HK-2 (cell line): ENCODE measurements at regions not wholly inside any gene's neighbourhood (a gene's known extent, or its start where the extent isn't known, plus 50 kb on each side); places are given as distances from the start of the nearest gene placed in this dataset.
"Not testable (repeated sequence)": the region's sequence is repeated elsewhere in the genome, so short reads cannot be mapped to it uniquely, and the experiment has no call there.

ENCODE experiments used
- DNase-seq: peaks from one replicate; pipeline ENCODE4 v3.0.0-alpha.2; 2018; ENCODE audit not compliant: unreplicated experiment

DNA sequence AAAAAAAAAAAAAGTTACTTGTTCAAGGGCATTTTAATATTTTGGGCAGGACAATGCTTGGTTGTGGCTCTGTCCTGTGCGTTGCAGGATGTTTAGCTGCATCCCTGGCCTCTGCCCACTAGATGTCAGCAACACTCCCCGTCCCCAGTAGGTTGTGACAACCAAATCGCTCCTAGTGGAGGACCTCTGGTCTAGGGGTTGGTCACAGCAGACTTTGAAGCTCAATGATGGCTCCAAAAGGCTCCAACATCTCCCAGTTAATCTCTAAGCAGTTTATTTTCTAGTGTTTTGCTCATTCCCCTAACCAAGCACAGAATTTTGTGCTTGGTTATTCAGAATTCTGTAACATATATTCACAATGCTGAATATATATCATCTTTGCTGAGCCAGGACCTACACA lies 67.0 kb downstream of the CHRNA1 start:
- DNase-seq = peak; percentile 52

DNA sequence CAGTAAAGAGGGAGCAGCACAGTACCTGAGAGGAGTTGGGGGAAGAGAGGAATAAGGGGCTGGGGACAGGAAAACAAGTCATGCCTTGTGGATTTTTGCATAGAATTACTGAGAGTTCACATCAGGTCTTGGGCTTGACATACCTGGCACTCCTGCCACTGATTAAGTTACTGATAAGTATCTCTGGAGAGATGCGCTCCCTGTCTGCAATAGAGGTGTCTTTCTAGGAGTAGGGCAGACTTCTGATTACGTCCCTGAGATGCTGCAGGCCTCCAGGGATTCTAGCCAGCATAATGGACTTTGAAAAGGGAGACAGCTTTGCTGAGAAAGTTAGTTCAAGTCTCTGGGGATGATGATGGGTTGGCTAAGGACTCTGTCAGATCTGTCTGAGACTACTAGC lies 69.4 kb downstream of the CHRNA1 start:
- DNase-seq = no peak

GRCh38 chr2:174694196-174694878 lies 69.9 kb downstream of the CHRNA1 start:
- DNase-seq = no peak

GRCh38 chr2:174693344-174693743 lies 70.9 kb downstream of the CHRNA1 start:
- no peak for DNase-seq

GRCh38 chr2:174692256-174692919 lies 71.9 kb downstream of the CHRNA1 start:
- DNase-seq = no peak

DNA sequence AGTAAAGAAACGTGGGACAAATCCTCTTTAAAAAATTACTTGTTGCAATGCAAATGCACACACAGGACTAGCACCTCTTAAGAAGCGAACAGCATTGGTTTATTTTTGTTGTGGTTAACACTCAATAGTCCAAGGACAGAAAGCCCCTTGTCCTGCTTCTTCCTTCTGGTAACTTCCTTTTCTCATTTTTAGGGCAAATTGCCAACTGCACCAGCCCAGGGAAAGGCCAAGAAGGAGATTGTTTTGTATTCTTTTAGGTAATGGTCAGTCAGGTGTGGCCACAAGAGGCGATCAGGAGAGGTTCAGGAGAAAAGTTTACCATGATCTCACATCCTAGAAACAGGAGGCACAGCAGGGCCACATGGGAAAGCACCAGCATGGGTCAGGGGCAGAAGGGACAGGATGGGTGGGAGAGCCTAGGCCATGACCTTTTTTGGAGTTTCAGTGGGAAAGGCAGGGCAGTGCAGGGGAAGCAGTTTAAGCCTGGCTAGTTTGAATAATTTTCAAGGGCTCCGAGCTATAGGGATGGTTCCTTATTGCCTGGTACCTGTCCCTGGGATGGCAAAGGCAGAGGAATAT lies 73.0 kb downstream of the CHRNA1 start:
- DNase-seq = no peak

DNA sequence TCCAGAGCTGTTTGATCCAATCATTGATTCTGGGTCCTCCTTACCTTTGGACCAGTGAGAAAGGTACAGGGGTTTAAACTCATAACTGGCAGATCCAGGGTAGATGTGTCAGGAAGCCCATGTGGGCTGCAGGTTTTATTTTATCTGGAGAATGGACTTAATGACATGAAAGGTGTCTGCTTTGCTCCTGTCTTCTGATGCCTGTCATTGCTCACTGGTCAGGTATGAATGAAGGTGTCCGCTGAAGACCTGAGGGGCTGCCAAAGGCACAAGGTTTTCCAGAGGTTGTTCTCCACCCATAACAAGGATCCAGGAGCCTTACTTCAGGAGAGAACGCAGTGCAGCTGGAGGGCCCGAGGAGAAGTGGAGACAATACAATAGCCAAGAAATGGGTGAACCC lies 74.2 kb downstream of the CHRNA1 start:
- DNase-seq = no peak

- no peak for DNase-seq
These were observed 76.2 kb downstream of the CHRNA1 start for GRCh38 chr2:174688079-174688478.

- no peak for DNase-seq
These were observed 77.8 kb downstream of the CHRNA1 start for GRCh38 chr2:174686430-174686829.

DNA sequence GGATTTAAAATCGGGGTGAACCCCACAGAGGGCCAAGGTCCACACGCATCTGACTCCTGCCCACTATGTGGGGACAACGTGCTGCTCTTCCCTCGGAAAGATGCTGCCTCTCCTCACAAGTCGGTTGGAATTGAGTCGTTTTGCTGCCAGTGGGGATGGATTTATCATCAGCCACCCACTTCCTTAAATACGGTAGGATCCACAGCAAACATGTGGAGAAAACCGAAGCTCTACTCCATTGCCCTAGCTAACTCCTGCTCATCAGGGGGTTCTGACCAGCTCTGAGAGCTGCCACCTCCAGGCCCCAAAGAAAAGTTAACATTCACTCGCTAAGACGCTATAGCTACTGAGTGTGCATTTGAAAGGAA lies 80.9 kb downstream of the CHRNA1 start:
- DNase-seq = peak; percentile 17

DNA sequence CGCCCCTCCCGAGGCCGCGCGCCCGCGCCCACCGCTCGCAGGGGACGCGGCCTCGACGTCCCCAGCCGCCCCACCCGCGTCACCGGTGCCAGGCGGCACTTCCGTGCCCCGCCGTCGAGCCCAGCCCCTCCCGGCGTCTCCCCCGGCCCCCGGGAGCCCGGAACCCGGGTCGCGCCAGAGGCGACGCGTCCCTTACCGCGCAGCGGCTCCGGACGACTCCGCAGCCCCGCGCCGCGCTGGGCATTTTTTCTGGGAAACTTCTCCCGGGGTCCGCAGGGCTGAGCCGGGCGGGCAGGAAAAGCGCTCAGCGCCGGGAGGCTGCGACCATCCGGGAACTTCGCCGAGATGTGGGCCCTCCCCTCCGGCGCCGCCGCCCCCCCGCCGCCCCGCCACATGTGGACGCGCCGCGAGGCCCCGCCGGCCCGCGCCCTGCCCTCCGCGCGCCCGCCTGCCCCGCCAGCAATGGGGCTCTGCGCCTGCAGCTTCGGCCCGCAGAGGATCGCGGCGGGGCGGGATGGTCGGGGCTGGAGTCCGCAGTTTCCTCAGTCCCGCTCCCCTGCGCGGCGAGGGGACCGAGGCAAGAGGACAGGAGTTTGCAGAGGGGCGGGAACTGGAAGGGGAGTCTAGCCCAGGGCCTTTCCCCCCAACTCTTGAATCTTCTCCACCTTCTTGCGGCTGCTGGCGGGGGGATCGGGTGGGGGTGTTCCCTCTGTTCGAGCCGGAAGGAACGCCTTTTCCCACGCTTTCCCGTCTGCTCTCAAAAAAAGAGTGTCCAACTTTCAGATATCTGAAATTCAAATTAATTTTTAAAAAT lies 81.5 kb downstream of the CHRNA1 start:
- peak; percentile 47 for DNase-seq

GRCh38 chr2:174682007-174682577 lies 82.2 kb downstream of the CHRNA1 start:
- DNase-seq = peak; percentile 45

DNA sequence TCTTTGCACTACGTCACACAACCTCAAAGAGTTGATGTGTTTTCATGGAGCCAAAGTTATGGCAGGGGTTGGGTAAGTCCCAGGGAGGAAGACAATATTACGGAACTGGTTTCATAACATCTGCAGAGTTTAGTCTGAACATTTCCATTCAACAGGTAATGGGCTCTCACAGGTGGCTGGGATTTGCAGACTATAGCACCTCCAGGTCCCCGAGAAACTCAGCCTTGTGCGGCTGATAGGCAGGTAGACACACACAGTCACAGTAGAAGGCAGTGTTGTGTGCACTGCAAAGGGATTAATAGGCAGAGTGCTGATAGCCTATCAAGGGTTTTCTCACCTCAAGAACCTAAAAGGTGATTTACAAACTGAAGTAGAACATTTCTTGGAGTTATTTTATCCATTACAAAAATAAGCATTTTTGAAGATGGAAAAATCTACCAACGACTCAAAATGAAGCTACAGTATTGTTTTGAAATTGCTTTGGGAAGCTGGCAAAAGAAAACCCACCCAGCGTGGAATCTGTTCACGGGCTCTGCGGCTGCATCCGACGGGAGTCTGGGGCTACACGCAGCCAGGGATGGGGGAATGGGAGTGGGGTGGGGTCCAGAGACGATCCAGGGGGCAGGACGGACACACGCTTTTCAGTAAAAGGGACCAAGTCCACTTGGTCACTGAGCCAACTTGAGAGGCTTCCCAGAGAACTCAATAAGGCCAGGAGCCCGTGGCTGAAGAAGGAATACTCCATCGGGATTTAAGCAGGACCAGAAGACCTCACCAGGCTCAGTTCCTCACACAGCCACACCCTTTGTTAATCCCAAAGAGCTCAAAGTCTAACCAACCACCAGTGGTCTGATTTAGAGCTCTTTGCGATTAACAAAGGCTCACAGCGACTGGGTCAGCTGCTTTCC lies 82.9 kb downstream of the CHRNA1 start:
- DNase-seq = no peak

GRCh38 chr2:174680221-174680620 lies 82.6 kb upstream of the WIPF1 start:
- no peak for DNase-seq

GRCh38 chr2:174678395-174678794 lies 80.8 kb upstream of the WIPF1 start:
- DNase-seq = no peak

DNA sequence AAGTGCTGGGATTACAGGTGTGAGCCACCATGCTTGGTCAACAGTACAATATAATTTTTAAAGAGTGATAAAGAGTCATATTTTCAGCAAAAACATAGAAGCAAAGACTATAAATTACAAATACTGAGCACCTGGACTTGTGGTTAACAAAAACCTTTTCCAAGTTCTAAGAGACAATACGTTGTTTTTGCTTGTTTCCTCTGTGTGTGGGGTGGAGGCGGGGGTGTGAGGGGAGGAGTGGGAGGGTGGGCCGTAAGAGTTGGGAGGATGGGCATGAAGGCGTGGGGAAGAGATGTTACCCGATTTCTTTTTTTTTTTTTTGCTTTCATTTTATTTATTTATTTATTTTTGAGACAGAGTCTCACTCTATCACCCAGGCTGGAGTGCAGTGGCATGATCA lies 78.0 kb upstream of the WIPF1 start:
- DNase-seq = no peak

- DNase-seq = no peak
These were observed 76.3 kb upstream of the WIPF1 start for GRCh38 chr2:174673876-174674275.

DNA sequence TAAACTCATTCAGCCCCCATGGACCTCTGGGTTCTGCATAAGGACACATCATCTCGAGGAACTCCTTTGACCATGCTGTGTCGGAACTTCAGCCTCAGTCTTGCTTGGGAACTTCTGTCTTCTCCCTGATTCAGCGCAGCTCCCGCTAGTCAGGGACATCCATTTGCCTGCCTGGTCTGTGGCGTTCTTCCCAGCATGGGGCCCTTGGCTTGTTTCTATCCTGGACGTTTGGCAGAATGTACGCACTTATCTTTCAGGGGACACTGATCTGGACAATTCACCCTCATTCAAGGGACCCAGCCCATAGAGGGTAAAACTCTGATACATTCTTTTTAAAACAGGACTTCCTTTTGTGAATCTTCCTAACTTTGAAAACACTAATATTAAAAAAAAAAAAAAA lies 75.8 kb upstream of the WIPF1 start:
- no peak for DNase-seq

- not testable (repeated sequence) for DNase-seq
These were observed 73.9 kb upstream of the WIPF1 start for GRCh38 chr2:174671532-174671931.

GRCh38 chr2:174670446-174670845 lies 72.8 kb upstream of the WIPF1 start:
- DNase-seq = no peak

DNA sequence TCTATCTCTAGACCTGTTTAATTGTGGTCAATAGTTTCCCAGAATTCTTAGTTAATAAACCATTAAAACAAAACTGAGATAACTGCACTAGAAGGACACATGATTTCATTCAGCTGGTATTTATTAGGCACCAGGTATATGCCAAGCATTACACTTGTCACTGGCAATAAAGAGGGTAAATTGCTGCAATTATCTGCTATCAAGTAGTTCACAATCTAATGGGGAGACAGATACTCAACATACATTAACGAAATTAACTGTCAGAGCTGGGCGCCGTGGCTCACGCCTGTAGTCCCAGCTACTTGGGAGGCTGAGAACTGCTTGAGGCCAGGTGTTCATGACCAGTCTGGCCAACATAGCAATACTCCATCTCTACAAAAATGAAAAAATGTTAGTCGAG lies 71.7 kb upstream of the WIPF1 start:
- DNase-seq = no peak
